ENCODE measurements at regions not wholly inside any gene's neighbourhood (a gene's known extent, or its start where the extent isn't known, plus 50 kb on each side); places are given as distances from the start of the nearest gene placed in this dataset.

DNA sequence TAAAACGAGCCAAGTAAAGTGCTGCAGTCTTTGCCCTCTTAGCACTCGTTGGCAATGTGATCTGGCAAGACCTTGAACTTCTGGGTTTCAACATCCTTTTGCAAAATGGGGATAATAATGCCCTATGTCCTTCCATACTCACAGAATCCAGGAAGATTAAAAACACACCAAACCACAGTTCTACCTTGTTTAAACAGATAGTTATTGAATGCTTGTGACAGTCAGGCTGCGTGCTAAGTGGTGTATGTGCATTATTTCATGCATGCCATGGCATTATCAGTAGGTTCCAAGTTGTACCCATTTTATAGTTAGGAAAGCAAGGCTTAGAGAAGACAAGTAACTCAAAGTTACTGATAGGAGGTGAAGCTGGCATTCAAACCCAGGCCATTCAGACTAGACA is 308.6 kb upstream of the PROX1 start (continued):
- TF ChIP-seq, protein P1, sequence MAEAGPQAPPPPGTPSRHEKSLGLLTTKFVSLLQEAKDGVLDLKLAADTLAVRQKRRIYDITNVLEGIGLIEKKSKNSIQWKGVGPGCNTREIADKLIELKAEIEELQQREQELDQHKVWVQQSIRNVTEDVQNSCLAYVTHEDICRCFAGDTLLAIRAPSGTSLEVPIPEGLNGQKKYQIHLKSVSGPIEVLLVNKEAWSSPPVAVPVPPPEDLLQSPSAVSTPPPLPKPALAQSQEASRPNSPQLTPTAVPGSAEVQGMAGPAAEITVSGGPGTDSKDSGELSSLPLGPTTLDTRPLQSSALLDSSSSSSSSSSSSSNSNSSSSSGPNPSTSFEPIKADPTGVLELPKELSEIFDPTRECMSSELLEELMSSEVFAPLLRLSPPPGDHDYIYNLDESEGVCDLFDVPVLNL (CRISPR knock-in tag; IDR thresholded peaks at IDR 0.05; ENCODE audit: borderline replicate concordance, low read depth): no peak

DNA sequence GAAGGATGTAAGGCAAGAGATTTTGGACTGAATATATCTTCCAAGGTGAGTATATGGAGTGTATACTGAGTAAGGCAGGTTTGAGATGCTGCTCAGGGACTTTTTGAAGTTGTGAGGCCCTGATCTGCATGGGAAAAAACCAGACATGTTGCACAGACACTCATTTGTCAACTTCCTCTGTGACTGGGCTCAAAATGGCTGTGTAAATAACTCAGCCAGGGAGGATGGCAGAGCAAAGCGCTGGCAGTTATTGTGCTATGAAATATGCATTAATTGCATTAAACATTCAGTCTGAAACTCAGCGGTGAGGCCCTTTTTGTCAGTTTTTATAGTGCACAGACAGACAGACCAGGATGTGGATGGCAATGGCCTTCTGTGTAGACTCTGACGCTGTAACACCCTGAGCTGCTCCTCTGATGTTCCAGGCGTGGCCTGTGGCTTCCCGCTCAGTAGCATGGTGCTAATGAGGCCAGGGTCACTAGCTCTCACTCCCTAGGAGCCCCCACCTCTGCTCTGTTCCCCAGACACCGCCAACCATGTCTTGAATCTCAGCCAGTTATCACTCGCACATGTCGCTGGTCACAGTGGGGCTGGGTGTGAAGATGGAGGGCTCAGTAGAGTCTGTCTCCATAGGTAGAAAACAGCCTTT is 307.0 kb upstream of the PROX1 start:
- POLR2A ChIA-PET: no interaction called here
- no peak for ATAC-seq
- CTCF ChIA-PET: no interaction called here
- no peaks in the 10 kb centered on the region; the same call in 1 of the 2 replicates for H3K4me1 Mint-ChIP-seq
- no peaks in the 10 kb centered on the region for H3K27me3 Mint-ChIP-seq (ENCODE audit: low read depth)
- H3K9me3 Mint-ChIP-seq: no peaks in the 10 kb centered on the region
- DNase-seq (ENCODE audit: low spot score): no peak
- no peak overlapping the region for H3K4me3 Mint-ChIP-seq
- no peak for TF ChIP-seq ZBTB21 (CRISPR knock-in tag; IDR thresholded peaks at IDR 0.05; ENCODE audit: borderline replicate concordance)
- TF ChIP-seq, protein P2, sequence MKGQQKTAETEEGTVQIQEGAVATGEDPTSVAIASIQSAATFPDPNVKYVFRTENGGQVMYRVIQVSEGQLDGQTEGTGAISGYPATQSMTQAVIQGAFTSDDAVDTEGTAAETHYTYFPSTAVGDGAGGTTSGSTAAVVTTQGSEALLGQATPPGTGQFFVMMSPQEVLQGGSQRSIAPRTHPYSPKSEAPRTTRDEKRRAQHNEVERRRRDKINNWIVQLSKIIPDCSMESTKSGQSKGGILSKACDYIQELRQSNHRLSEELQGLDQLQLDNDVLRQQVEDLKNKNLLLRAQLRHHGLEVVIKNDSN (CRISPR knock-in tag; IDR thresholded peaks at IDR 0.05): no peak
- no peak for TF ChIP-seq TEAD4 (CRISPR knock-in tag; IDR thresholded peaks at IDR 0.05)
- H3K27ac Mint-ChIP-seq: no peak overlapping the region
- no peaks in the 10 kb centered on the region for H3K36me3 Mint-ChIP-seq

DNA sequence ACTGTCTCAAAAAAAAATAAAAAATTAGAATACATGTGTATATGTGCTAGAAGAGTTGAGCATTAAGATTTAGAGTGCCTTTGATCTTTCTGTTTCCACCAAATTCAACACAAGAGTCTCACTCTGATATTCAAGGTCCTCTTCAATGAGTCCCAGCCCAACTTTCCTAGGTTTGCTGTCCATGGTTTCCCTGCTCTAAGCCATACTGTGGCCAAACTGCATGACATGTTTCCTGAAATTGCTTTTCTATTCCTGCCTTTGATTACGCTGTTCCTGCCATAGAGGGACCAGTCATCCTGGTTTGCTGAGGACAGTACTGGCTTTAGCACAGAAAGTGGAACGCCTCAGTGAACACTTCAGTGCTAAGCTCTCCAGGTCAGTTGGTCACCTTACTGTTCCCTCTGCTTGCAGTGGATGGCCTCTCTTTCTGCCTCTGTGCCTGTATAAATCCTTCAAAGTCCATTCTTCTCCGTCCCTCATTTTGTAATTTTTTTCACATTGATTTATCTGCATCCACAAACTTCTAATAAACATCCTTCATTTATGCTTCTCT is 305.9 kb upstream of the PROX1 start:
- H3K9me3 Mint-ChIP-seq: no peaks in the 10 kb centered on the region
- ChIA-PET CTCF (no interaction called here), POLR2A (no interaction called here)
- DNase-seq (ENCODE audit: low spot score): no peak
- H3K27ac Mint-ChIP-seq: no peak overlapping the region
- no peak for ATAC-seq
- H3K36me3 Mint-ChIP-seq: no peaks in the 10 kb centered on the region
- H3K27me3 Mint-ChIP-seq (ENCODE audit: low read depth): no peaks in the 10 kb centered on the region
- peaks cover 8% of the 10 kb centered on the region; the same call in 1 of the 2 replicates for H3K4me1 Mint-ChIP-seq
- no peak overlapping the region for H3K4me3 Mint-ChIP-seq
- no peak for TF ChIP-seq ZNF138 (CRISPR knock-in tag; conservative IDR thresholded peaks at IDR 0.05)
- TF ChIP-seq, protein P3, sequence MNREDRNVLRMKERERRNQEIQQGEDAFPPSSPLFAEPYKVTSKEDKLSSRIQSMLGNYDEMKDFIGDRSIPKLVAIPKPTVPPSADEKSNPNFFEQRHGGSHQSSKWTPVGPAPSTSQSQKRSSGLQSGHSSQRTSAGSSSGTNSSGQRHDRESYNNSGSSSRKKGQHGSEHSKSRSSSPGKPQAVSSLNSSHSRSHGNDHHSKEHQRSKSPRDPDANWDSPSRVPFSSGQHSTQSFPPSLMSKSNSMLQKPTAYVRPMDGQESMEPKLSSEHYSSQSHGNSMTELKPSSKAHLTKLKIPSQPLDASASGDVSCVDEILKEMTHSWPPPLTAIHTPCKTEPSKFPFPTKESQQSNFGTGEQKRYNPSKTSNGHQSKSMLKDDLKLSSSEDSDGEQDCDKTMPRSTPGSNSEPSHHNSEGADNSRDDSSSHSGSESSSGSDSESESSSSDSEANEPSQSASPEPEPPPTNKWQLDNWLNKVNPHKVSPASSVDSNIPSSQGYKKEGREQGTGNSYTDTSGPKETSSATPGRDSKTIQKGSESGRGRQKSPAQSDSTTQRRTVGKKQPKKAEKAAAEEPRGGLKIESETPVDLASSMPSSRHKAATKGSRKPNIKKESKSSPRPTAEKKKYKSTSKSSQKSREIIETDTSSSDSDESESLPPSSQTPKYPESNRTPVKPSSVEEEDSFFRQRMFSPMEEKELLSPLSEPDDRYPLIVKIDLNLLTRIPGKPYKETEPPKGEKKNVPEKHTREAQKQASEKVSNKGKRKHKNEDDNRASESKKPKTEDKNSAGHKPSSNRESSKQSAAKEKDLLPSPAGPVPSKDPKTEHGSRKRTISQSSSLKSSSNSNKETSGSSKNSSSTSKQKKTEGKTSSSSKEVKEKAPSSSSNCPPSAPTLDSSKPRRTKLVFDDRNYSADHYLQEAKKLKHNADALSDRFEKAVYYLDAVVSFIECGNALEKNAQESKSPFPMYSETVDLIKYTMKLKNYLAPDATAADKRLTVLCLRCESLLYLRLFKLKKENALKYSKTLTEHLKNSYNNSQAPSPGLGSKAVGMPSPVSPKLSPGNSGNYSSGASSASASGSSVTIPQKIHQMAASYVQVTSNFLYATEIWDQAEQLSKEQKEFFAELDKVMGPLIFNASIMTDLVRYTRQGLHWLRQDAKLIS (CRISPR knock-in tag; IDR thresholded peaks at IDR 0.05; ENCODE audit: borderline replicate concordance): no peak
- TF ChIP-seq, protein P4, sequence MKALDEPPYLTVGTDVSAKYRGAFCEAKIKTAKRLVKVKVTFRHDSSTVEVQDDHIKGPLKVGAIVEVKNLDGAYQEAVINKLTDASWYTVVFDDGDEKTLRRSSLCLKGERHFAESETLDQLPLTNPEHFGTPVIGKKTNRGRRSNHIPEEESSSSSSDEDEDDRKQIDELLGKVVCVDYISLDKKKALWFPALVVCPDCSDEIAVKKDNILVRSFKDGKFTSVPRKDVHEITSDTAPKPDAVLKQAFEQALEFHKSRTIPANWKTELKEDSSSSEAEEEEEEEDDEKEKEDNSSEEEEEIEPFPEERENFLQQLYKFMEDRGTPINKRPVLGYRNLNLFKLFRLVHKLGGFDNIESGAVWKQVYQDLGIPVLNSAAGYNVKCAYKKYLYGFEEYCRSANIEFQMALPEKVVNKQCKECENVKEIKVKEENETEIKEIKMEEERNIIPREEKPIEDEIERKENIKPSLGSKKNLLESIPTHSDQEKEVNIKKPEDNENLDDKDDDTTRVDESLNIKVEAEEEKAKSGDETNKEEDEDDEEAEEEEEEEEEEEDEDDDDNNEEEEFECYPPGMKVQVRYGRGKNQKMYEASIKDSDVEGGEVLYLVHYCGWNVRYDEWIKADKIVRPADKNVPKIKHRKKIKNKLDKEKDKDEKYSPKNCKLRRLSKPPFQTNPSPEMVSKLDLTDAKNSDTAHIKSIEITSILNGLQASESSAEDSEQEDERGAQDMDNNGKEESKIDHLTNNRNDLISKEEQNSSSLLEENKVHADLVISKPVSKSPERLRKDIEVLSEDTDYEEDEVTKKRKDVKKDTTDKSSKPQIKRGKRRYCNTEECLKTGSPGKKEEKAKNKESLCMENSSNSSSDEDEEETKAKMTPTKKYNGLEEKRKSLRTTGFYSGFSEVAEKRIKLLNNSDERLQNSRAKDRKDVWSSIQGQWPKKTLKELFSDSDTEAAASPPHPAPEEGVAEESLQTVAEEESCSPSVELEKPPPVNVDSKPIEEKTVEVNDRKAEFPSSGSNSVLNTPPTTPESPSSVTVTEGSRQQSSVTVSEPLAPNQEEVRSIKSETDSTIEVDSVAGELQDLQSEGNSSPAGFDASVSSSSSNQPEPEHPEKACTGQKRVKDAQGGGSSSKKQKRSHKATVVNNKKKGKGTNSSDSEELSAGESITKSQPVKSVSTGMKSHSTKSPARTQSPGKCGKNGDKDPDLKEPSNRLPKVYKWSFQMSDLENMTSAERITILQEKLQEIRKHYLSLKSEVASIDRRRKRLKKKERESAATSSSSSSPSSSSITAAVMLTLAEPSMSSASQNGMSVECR (CRISPR knock-in tag; IDR thresholded peaks at IDR 0.05; ENCODE audit: borderline replicate concordance): no peak
- TF ChIP-seq, protein P5, sequence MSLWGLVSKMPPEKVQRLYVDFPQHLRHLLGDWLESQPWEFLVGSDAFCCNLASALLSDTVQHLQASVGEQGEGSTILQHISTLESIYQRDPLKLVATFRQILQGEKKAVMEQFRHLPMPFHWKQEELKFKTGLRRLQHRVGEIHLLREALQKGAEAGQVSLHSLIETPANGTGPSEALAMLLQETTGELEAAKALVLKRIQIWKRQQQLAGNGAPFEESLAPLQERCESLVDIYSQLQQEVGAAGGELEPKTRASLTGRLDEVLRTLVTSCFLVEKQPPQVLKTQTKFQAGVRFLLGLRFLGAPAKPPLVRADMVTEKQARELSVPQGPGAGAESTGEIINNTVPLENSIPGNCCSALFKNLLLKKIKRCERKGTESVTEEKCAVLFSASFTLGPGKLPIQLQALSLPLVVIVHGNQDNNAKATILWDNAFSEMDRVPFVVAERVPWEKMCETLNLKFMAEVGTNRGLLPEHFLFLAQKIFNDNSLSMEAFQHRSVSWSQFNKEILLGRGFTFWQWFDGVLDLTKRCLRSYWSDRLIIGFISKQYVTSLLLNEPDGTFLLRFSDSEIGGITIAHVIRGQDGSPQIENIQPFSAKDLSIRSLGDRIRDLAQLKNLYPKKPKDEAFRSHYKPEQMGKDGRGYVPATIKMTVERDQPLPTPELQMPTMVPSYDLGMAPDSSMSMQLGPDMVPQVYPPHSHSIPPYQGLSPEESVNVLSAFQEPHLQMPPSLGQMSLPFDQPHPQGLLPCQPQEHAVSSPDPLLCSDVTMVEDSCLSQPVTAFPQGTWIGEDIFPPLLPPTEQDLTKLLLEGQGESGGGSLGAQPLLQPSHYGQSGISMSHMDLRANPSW (CRISPR knock-in tag; conservative IDR thresholded peaks at IDR 0.05; ENCODE audit: low read depth): no peak
- TF ChIP-seq ESRRA (CRISPR knock-in tag; IDR thresholded peaks at IDR 0.05; ENCODE audit: borderline replicate concordance): no peak
- TF ChIP-seq, protein P6, sequence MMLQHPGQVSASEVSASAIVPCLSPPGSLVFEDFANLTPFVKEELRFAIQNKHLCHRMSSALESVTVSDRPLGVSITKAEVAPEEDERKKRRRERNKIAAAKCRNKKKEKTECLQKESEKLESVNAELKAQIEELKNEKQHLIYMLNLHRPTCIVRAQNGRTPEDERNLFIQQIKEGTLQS (CRISPR knock-in tag; conservative IDR thresholded peaks at IDR 0.05): no peak
- TF ChIP-seq, protein P7, sequence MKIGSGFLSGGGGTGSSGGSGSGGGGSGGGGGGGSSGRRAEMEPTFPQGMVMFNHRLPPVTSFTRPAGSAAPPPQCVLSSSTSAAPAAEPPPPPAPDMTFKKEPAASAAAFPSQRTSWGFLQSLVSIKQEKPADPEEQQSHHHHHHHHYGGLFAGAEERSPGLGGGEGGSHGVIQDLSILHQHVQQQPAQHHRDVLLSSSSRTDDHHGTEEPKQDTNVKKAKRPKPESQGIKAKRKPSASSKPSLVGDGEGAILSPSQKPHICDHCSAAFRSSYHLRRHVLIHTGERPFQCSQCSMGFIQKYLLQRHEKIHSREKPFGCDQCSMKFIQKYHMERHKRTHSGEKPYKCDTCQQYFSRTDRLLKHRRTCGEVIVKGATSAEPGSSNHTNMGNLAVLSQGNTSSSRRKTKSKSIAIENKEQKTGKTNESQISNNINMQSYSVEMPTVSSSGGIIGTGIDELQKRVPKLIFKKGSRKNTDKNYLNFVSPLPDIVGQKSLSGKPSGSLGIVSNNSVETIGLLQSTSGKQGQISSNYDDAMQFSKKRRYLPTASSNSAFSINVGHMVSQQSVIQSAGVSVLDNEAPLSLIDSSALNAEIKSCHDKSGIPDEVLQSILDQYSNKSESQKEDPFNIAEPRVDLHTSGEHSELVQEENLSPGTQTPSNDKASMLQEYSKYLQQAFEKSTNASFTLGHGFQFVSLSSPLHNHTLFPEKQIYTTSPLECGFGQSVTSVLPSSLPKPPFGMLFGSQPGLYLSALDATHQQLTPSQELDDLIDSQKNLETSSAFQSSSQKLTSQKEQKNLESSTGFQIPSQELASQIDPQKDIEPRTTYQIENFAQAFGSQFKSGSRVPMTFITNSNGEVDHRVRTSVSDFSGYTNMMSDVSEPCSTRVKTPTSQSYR (CRISPR knock-in tag; IDR thresholded peaks at IDR 0.05): no peak
- TF ChIP-seq, protein P8, sequence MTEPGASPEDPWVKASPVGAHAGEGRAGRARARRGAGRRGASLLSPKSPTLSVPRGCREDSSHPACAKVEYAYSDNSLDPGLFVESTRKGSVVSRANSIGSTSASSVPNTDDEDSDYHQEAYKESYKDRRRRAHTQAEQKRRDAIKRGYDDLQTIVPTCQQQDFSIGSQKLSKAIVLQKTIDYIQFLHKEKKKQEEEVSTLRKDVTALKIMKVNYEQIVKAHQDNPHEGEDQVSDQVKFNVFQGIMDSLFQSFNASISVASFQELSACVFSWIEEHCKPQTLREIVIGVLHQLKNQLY (CRISPR knock-in tag; IDR thresholded peaks at IDR 0.05): no peak
- TF ChIP-seq ATF1 (CRISPR knock-in tag; IDR thresholded peaks at IDR 0.05): no peak
- no peak for TF ChIP-seq ZNF416 (CRISPR knock-in tag; IDR thresholded peaks at IDR 0.05)
